ENCODE measurements at regions not wholly inside any gene's neighbourhood (a gene's known extent, or its start where the extent isn't known, plus 50 kb on each side); places are given as distances from the start of the nearest gene placed in this dataset.

GRCh38 chr18:64444819-64445218 is 295.9 kb upstream of the LINC00305 start:
- TF ChIP-seq CTCF (IDR thresholded peaks at IDR 0.05): no peak
- no peak for TF ChIP-seq EP300 (IDR thresholded peaks at IDR 0.05)
- TF ChIP-seq POLR2A (IDR thresholded peaks at IDR 0.05; ENCODE audit: low read length): no peak
- no peak for TF ChIP-seq CEBPB (IDR thresholded peaks at IDR 0.05)
- TF ChIP-seq PHF8 (IDR thresholded peaks at IDR 0.05; ENCODE audit: borderline replicate concordance, low read depth): no peak
- TF ChIP-seq, protein P1, sequence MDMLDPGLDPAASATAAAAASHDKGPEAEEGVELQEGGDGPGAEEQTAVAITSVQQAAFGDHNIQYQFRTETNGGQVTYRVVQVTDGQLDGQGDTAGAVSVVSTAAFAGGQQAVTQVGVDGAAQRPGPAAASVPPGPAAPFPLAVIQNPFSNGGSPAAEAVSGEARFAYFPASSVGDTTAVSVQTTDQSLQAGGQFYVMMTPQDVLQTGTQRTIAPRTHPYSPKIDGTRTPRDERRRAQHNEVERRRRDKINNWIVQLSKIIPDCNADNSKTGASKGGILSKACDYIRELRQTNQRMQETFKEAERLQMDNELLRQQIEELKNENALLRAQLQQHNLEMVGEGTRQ (IDR thresholded peaks at IDR 0.05): no peak
- no peak for TF ChIP-seq CBX2 (IDR thresholded peaks at IDR 0.05; ENCODE audit: borderline replicate concordance, low read depth)
- no peak for TF ChIP-seq MYC (IDR thresholded peaks at IDR 0.05; ENCODE audit: borderline replicate concordance, low read length)
- TF ChIP-seq, protein P2, sequence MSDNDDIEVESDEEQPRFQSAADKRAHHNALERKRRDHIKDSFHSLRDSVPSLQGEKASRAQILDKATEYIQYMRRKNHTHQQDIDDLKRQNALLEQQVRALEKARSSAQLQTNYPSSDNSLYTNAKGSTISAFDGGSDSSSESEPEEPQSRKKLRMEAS (IDR thresholded peaks at IDR 0.05): no peak
- TF ChIP-seq, protein P3, sequence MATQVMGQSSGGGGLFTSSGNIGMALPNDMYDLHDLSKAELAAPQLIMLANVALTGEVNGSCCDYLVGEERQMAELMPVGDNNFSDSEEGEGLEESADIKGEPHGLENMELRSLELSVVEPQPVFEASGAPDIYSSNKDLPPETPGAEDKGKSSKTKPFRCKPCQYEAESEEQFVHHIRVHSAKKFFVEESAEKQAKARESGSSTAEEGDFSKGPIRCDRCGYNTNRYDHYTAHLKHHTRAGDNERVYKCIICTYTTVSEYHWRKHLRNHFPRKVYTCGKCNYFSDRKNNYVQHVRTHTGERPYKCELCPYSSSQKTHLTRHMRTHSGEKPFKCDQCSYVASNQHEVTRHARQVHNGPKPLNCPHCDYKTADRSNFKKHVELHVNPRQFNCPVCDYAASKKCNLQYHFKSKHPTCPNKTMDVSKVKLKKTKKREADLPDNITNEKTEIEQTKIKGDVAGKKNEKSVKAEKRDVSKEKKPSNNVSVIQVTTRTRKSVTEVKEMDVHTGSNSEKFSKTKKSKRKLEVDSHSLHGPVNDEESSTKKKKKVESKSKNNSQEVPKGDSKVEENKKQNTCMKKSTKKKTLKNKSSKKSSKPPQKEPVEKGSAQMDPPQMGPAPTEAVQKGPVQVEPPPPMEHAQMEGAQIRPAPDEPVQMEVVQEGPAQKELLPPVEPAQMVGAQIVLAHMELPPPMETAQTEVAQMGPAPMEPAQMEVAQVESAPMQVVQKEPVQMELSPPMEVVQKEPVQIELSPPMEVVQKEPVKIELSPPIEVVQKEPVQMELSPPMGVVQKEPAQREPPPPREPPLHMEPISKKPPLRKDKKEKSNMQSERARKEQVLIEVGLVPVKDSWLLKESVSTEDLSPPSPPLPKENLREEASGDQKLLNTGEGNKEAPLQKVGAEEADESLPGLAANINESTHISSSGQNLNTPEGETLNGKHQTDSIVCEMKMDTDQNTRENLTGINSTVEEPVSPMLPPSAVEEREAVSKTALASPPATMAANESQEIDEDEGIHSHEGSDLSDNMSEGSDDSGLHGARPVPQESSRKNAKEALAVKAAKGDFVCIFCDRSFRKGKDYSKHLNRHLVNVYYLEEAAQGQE (IDR thresholded peaks at IDR 0.05): no peak
- TF ChIP-seq, protein P4, sequence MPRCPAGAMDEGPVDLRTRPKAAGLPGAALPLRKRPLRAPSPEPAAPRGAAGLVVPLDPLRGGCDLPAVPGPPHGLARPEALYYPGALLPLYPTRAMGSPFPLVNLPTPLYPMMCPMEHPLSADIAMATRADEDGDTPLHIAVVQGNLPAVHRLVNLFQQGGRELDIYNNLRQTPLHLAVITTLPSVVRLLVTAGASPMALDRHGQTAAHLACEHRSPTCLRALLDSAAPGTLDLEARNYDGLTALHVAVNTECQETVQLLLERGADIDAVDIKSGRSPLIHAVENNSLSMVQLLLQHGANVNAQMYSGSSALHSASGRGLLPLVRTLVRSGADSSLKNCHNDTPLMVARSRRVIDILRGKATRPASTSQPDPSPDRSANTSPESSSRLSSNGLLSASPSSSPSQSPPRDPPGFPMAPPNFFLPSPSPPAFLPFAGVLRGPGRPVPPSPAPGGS (IDR thresholded peaks at IDR 0.05): no peak
- no peak for TF ChIP-seq RCOR1 (IDR thresholded peaks at IDR 0.05; ENCODE audit: low read depth, low read length)
- no peak for TF ChIP-seq KDM1A (IDR thresholded peaks at IDR 0.05; ENCODE audit: low read depth)
